ENCODE measurements at regions not wholly inside any gene's neighbourhood (a gene's known extent, or its start where the extent isn't known, plus 50 kb on each side); places are given as distances from the start of the nearest gene placed in this dataset.

DNA sequence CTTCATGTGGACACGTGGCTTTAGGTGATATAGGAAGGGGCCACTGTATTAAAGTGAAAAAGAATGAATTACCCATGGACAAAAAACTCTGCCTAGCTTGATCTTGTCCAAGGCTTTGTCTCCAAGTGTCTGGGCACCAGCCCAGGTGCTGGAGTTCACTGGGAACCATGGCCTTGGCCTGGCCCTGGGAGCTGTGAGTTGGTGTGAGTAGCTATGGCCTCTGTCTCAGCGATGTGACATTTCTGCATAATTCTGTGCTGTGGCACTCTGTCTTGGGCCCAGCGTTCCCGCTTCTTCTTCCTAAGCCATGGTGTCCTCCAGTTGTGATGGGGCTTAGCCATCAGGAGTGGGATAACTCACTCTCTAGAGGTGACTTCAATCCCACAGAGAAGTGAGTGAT is 119.0 kb upstream of the PPP2R2D start:
- TF ChIP-seq POLR2A (IDR thresholded peaks at IDR 0.05) (no peak), POLR2AphosphoS5 (IDR thresholded peaks at IDR 0.05) (no peak)
- TF ChIP-seq, protein P1, sequence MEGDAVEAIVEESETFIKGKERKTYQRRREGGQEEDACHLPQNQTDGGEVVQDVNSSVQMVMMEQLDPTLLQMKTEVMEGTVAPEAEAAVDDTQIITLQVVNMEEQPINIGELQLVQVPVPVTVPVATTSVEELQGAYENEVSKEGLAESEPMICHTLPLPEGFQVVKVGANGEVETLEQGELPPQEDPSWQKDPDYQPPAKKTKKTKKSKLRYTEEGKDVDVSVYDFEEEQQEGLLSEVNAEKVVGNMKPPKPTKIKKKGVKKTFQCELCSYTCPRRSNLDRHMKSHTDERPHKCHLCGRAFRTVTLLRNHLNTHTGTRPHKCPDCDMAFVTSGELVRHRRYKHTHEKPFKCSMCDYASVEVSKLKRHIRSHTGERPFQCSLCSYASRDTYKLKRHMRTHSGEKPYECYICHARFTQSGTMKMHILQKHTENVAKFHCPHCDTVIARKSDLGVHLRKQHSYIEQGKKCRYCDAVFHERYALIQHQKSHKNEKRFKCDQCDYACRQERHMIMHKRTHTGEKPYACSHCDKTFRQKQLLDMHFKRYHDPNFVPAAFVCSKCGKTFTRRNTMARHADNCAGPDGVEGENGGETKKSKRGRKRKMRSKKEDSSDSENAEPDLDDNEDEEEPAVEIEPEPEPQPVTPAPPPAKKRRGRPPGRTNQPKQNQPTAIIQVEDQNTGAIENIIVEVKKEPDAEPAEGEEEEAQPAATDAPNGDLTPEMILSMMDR (IDR thresholded peaks at IDR 0.05), result no peak
